ENCODE measurements at regions not wholly inside any gene's neighbourhood (a gene's known extent, or its start where the extent isn't known, plus 50 kb on each side); places are given as distances from the start of the nearest gene placed in this dataset.

DNA sequence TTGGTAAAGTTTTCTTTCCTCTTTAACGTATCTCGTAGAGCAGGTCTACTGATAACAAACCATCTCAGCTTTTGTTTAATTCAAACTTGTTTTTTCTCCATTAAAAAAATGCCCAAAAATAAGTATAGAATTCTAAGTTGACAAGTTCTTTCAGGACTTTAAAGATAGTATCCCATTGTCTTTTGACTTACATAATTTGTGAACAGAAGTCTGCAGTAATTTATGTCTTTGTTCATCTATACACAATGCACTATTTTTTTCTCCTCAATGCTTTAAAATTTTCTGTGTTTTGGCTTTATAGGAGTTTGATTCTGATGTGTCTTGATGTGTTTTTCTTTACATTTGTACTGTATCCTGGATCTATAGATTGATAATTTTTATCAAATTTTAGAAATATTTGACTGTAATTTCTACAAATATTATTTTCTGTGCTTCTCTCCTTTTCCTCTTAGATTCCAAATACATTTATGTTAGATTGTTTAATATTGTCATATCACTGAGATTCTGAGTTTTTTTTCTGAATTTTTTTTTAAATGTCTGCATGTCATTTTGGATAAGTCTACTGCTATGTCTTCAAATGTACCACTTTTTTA is 143.3 kb downstream of the FTCDNL1 start:
- no peak for DNase-seq

DNA sequence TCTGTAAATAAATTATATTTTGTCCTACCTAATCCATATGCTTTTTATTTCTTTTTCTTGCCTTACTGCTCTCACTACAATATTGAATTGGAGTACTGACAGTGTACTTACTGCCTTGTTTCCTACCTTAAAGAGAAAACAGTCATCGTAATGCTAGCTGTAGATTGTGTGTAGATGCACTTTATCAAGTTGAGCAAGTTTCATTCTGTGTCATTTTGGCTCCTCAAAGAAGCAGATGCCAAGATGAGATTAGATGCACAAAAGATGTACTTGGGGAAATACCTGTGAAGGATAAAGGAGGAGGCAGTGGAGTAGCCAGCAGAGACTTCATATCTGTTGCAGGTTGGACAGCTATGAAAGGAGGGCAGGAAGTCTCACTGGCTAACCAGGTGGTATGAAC is 145.5 kb downstream of the FTCDNL1 start:
- DNase-seq, result no peak

DNA sequence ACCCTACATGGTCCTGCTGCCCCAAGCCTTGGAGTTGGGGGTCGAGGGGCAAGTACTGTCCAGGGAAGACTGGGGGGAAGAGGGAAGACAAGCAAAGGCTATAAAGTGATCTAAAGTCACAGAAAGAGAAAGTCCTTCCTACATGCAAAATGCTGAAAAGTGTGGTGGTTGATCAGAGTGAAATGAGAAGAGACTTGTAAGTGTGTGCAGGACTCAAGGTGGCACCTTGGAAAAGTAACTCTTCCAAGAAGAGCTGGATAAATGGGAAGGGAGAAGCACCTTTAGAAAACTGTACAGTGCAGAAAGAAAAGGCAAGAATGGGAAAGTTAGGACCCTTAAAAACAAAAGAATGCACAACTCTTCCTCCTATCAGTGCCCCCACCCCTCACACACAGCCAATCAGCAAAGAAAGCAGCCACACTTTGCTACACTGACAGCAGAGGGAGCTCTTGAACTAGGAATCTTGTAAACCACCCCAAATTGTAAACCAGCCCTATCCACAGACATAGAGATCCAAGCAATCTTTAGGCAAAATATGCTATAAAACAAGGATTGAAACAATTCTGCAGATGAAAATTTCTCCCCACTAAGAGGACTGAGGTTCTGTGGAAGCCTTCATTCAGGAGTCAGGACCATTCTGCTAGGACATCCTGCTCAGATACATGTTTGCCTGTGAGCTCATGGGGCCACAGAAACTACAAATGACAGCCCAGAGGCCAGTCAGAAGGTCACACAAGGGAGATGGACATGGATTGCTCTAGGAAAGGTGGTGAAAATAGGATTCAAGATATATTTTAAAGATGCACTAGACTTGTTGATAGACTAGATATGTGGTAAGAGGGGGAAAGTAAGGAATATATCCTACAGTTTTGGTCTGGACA is 146.4 kb downstream of the FTCDNL1 start:
- peak; percentile 34 for DNase-seq

DNA sequence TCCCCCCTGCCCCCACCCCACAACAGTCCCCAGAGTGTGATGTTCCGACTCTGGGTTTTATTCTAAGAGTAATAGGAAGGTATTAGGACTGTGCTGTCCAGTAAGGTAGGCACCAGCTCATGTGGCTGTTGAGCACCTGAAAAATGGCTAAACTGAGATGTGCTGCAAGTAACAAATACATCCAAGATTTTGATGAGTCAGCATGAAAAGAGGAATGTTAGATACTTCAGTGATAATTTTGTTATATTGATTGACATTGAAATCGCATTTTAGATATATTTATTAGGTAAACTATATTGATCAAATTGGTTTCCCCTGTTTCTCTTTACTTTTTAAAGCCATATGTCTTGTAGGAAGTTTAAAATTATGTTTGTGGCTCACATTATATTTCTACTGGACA is 147.8 kb downstream of the FTCDNL1 start:
- no peak for DNase-seq

DNA sequence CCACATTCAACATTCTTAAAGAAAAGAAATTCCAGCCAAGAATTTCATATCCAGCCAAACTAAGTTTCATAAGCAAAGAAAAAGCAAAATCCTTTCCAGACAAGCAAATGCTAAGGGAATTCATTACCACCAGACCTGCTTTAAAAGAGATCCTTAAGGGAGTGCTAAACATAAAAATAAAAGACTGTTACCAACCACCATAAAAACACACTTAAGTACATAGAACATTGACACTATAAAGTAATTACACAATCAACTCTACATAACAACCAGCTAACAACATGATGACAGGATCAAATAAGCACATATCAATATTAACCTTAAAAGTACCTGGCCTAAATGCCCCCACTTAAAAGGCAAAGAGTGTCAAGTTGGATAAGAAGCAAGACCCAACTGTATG is 153.5 kb downstream of the FTCDNL1 start:
- DNase-seq, result no peak

DNA sequence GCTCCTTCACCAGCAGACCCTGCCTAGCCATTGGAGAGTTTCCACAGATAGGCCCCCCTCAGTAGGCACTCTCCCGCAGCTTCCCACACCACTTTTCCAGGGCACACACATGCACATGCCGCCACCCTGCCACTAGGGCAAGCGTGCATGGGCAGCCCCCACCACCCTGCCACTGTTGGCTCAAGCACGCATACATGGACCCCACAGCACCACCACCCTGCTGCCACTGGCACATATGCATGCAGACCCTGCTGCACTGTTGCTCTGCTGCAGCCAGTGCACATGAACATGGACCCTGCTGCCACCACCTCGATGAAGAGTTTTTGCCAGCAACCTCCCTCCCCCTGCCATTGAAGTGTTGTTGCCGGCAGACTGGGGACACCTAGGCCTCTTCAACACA is 154.9 kb downstream of the FTCDNL1 start:
- DNase-seq, result no peak

DNA sequence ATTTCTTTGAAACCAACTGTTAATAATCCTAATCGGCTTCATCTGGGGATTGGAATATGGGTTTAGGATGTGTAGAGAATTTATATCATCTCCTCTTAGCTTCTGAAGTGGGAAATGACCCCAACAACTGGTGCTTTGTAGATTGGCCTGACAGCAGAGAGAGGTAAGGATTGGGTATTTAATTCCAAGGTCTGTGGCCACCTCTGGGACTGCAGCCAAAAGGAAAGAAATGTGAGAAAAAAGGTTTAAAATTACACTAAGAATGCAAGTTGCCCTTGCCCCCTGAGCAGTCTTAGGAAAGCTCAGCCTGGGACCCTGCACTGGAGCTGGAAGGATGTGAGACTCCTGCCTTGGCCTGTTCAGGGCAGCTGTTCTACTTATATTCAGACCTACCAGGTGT is 157.1 kb downstream of the FTCDNL1 start:
- no peak for DNase-seq

DNA sequence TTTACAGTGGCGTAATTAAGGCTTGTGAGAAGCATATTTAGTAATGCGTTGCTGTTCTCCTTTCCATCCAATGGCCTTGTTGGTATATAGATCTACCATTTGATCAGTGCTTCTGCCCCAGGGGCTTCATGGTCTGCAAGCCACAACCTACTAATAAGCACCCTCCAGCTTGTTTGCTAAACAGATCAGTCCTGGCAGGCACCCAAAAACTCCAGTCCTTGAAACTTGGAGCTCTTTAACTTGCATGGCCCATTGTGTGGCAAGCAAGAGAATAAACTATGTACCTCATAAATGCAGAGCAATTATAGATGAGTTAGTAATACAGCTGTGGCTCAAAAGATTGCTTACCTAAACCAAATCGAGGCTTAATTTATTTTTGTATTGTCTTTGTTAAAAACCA is 158.5 kb downstream of the FTCDNL1 start:
- DNase-seq, result peak; percentile 31

DNA sequence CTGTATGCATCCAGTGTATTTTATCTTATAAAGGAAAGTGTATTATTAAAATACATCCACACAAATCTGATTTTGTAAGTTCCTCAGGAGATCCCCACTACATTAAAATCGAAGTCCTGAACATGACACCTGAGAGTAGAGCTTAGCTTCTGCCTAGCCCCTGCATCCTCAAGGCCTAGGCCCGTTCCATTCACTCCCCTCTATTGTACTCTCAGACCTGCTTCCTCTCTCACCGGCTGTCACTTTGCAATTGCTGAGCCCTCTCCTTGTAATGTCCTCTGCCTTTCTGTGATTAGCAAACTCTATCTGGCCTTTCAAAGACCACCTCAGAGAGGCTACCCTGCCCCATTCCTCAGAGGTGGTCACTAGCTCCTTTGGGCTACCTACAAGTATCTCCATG is 160.8 kb downstream of the FTCDNL1 start:
- no peak for DNase-seq

DNA sequence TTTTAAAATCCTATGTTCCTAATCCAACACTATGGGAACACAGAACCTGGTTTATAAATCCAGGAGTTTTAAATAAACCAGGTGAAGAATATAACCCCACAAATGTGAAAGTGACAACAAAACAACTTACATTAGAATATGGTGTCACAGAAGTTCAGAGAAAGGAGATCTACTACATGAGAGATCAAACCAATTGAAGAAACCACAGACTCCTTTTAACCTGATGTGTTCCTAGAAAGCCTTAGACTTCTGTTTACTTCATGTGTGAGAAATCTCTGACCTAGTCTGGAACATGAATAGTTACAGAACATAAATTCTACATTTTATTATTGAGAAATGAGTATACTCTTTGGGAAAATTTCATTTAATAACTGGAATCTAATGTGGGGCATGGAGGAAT is 165.3 kb downstream of the FTCDNL1 start:
- no peak for DNase-seq

DNA sequence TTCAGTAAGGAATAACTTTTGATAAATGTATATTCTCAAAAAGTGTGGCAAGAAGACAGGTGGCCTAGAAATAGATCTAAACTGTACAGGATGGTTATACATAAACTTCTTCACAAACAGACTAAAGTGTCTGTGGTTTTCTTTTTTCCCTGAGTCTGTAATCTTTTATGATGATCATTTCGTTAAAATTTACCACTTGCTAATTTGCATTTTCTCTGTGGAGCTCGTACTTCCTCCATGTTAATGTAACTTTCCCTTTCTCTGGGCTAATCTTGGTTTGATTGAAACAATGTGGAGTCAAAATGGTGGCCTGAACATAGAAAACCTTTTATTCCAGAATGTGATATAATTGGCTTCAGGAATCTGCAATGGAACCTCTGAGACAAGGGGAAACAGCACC is 166.2 kb downstream of the FTCDNL1 start:
- no peak for DNase-seq

DNA sequence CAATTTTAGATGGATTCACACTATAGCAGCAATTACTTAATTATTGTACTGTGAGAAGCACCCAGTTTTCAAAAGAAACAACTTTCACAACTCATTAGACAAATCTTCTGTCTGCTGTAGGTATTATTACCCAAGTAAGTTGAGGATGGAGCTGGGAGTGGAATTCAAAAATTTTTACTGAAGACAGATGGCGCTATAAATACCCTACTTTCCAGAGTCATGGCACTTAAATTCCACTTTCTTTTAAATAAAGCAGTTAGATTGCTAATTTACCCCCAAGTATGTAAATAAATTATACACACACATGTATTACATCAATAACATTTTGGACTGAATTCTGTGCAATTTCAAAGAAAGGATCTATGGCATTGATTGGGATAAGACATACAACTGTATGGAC is 166.8 kb downstream of the FTCDNL1 start:
- DNase-seq, result no peak

DNA sequence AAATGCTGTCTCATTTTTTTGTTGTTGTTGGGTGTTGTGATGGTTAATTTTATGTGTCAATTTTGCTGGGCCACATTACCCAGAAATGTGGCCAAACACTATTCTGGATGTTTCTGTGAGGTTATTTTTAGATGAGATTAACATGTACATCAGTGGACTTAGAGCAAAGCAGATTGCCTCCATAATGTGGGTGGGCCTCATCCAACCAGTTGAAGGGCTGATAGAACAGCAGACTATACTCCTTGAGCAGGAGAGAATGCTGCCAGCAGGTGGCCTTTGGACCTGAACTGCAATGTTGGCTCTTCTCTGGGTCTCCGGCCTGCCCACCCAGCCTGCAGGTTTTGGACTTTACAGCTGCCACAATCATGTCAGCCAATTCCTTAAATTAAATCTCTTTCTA is 169.0 kb downstream of the FTCDNL1 start:
- no peak for DNase-seq

DNA sequence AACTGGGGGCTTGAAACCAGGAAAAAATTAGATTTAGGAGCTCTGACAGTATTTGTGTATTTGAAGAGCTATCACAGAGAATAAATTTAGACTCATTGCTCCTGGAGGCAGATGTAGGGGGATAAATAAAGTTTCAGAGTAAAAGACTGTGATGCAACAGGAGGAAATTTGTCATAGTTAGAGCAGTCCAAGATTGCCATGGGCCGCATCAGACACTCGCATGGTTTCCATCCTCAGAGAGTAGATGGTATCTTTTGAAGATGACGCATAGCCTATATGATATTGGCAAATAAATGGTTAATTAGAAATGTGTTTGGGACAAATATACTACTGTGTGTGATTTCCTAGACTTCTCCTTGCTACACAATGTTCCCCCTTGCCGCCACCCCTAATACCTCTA is 170.5 kb downstream of the FTCDNL1 start:
- DNase-seq, result no peak

DNA sequence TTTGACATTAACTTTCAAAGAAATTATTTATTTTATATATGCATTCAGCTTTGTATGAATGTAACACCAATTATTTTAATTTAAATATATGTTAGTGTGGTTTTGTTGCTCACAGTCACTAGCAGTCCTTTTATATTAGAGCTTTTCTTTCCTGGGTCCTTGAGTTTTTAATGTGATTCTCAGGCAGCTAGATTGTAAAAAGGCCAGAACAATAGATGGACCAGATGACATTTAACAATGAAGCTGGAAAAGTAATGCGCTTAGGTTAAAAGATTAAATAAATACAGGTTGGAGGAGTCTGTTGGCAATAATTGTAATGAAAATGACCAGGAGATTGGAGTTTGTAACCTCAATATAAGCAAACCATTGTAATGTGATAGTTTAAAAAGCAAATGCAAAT is 171.1 kb downstream of the FTCDNL1 start:
- no peak for DNase-seq

DNA sequence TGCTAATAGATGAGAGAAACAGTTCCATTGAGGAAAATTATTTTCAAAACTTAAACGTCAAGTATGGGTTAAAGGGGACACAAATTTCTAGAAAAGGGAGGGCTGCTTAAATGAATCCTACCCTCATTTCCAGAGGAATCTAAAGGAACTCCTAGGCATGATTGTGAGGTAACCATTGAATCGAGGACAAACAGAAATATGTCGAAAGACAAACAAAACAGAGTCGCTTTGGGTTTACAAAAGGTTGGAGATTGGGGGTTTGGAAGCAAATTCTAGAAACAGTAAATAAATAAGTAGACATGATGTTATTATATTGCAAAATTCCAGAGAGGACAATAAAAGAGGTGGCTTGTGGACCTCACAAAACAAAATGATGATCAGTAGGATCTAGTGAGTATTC is 173.1 kb downstream of the FTCDNL1 start:
- no peak for DNase-seq

DNA sequence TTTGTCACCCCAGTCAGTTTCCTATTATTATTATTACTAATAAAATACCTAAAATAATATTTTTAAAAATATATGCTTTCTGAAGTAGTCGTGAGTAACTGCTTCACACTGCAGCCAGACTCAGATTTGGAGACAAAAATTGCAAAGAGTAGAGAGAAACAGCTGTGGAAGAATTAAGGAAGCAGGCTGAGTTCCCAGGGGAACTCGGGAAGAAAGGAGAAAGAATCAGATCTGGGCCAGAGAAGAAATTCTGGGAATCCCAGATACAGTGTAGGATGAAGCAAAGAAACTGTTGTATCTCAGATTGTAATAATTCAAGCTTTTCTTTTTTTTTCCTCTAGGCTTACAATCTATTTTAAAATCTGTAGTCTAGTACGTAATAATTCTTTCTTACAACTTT is 182.3 kb downstream of the FTCDNL1 start:
- DNase-seq, result no peak

DNA sequence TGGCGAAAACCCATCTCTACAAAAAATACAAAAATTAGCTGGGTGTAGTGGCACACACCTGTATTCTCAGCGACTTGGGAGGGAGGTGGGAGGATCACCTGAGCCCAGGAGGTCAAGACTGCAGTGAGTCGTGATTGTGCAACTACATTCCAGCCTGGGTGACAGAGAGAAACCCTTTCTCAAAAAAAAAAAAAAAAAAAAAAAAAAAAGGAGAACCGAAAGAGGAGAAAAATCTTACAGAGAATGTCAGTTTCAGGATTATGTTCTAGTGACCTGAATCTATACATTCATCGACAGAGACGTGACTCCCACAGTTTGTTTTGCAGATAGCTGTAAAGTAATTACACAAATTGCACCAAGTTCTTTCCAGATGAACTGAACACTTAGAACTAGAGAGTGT is 187.8 kb downstream of the FTCDNL1 start:
- DNase-seq, result no peak

DNA sequence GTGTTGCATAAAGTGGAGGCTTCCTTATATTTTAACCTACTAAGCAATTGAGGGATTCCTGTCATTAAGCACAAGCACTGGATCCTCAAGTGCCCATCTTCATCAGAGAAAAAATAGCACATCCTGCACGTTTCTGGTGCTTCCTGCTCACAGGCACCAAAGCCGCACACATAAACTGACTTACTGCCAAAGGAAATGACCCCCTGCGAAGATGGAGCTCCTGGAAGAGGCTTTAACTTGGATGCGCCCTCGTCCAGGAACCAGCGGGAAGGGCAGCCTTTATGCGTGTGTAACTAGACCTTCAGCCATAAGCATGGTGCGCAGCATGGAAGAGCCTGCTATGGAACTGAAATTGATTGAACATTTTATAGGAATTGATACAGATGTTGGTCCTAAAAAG is 188.7 kb downstream of the FTCDNL1 start:
- no peak for DNase-seq

DNA sequence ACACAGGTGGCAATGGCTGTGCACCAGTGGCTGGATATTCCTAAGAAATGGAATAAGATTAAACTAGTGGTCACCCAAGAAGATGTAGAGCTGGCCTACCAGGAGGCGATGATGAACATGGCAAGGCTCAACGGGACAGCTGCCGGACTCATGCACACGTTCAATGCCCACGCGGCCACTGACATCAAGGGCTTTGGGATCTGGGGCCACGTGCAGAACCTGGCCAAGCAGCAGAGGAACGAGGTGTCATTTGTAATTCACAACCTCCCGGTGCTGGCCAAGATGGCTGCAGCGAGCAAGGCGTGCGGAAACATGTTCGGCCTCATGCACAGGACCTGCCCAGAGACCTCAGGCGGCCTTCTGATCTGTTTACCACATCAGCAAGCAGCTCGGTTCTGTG is 190.8 kb downstream of the FTCDNL1 start:
- no peak for DNase-seq

DNA sequence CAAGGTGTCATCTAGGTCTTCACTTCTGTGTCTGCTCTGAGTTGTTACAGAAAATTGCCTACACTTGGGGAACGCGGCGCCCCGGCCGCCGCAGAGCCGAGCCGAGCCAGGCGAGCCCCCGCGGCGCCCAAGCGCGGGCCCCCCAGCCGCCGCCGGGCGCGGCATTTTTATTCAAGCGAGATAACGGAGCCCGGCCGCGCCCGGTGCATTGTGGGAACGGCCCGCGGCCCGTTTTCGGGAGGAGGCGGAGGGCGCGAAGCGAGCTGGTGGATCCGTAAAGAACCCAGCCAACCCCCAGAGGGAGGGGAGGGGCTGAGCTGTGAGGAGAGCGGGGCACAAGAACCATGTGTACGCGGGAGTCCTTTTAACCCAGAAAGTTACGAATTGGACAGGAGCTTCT is 191.8 kb downstream of the FTCDNL1 start:
- DNase-seq, result no peak

DNA sequence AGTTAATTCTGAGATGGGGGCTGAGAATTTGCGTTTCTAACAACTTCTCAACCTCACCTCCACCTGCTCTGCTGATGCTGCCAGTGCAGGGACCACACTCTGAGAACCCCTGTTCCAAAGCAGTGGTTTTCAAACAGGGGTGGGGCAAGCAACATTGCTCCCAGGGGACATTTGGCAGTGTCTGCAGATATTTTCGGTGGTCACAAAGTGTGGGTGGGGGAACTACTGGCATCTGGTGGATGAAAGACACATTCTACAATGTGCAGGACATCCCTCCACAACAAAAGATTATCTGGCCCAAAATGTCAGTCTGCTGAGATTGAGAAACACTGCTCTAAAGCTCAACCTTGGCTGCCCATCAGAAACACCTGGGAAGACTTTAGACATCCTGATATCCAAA is 188.7 kb upstream of the SATB2 start:
- no peak for DNase-seq

DNA sequence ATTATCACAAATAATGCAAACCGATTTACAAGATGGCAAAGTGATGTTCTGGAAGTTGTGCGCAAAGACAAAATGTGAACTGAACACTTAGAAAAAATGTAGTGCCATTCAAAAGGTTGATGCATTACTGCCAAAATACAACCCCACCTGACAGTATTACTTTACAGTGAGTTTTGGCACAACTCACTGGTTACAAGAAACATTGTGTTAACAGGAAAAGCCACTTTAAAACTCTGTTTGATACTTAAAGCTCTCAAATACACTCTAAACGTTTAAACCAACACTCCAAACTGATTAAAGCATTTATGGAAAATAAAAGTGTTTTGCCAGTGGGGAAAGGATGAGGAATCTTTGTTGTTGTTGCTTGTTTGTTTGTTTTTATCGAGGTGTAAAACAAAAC is 173.4 kb upstream of the SATB2 start:
- DNase-seq, result no peak

DNA sequence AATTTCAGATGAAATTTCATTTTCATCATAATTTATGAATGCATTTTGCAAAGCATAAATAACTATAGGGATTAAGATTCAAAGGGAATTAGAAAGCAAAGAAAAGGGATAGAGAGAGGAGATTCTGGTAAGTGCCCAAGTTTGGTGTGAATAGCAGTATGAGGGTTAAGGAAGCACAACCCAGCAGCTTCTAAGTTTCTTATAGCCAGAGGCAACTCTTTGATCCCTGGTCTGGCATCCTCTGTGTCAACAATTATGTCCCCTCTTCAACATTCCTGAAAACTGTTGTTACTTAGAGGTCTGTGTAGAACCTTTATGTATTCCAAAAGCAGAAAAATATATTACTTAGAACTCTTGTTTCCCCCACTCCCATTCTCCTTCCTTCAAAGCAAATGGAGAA is 171.6 kb upstream of the SATB2 start:
- DNase-seq, result no peak

DNA sequence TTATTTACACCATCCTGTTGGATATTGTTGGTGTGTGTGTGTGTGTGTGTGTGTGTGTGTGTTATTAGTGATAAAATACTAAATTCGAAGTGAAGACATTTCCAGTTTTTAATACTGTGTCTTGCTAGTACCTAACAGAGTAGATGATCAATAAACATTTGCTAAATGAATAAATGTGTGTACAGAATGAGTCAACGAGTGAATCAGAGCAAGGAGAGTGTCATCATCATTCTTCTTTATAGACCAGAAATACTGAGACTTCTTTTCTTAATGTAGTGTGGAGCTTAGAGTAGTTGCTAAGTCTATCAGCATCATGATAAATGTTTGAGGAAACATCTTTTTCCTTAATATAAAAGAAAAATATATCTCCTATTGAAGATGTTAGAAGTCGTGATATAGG is 169.7 kb upstream of the SATB2 start:
- DNase-seq, result no peak
